ENCODE measurements at regions not wholly inside any gene's neighbourhood (a gene's known extent, or its start where the extent isn't known, plus 50 kb on each side); places are given as distances from the start of the nearest gene placed in this dataset.

DNA sequence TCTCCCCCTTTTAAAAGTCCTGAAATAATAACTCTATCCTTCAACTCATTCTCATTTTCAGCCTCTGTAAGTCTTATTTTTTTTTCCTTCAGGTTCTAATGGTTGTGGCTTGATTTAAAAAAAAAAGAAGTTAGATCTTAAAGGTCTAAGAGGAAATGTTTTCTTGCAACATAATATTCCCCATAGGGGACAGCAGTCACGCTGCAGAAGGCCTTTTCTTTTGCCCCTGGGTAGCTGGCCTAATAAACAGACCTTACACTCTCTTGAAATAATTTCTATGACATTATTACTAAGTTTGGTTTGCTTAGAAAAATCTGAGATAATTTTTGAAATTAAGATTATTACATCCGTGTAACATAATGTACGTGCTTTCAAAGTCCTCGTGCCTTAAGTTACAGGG, 564.1 kb upstream of the SPANXN1 start (continued):
- TF ChIP-seq TBP (IDR thresholded peaks at IDR 0.05; ENCODE audit: low read depth, low read length), result no peak
- TF ChIP-seq MAFK (IDR thresholded peaks at IDR 0.05; ENCODE audit: low read depth, low read length), result no peak
- TF ChIP-seq EZH2 (IDR thresholded peaks at IDR 0.05; ENCODE audit: low read depth, low read length, severe bottlenecking), result no peak
- no peak for TF ChIP-seq CBX8 (IDR thresholded peaks at IDR 0.05; ENCODE audit: borderline replicate concordance, low read depth, low read length)
- TF ChIP-seq NRF1 (IDR thresholded peaks at IDR 0.05; ENCODE audit: low read depth, low read length), result no peak
- no peak for TF ChIP-seq TAF7 (optimal IDR thresholded peaks at IDR 0.05; ENCODE audit: borderline replicate concordance, low read depth, low read length)
- no peak for TF ChIP-seq RAD21 (IDR thresholded peaks at IDR 0.05 in 1 of 2, conservative IDR thresholded peaks at IDR 0.05 in 1 of 2; ENCODE audit: low read depth in 2 of 2, low read length in 2 of 2)
- no peak for TF ChIP-seq CTBP2 (IDR thresholded peaks at IDR 0.05; ENCODE audit: borderline replicate concordance, insufficient read depth, insufficient read length, low read length)
- no peak for TF ChIP-seq POLR2AphosphoS5 (IDR thresholded peaks at IDR 0.05; ENCODE audit: low read depth, low read length)
- no peak for TF ChIP-seq SUZ12 (IDR thresholded peaks at IDR 0.05; ENCODE audit: low read length)

Measured in H1 (cell line).